Activated CD4-positive, alpha-beta T cell treated with anti-CD3 and anti-CD28 coated beads for 48 hours (primary cell): ENCODE measurements at regions not wholly inside any gene's neighbourhood (a gene's known extent, or its start where the extent isn't known, plus 50 kb on each side); places are given as distances from the start of the nearest gene placed in this dataset.
"Not testable (repeated sequence)": the region's sequence is repeated elsewhere in the genome, so short reads cannot be mapped to it uniquely, and the experiment has no call there.

Source experiments
- DNase-seq: peaks from one replicate; pipeline ENCODE4 v3.0.0-alpha.2; 2020

- DNase-seq, result no peak
Observed at GRCh38 chr12:131530422-131530821, 180.5 kb upstream of the SFSWAP start.

DNA sequence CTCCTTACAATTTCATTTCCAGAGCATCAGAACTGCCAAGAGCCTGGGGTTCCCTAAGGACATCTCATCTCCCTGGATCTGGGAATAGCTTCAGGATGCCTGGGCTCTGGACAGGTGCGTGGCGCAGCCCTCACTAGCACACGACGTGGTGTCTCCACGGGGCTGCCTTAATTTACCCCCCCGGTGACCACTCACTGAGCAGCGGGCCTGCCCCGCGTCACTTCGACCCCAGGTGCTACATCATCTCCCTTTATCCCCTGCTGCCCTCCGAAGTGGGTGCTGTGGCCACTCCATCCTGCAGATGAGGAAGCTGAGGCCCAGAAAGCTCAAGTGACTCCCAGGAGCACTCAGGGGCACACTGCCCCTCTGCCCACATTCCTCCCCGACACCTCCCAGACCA is 177.8 kb upstream of the SFSWAP start:
- DNase-seq, result no peak

- DNase-seq, result no peak
Observed at GRCh38 chr12:131535779-131536178, 175.1 kb upstream of the SFSWAP start.

DNA sequence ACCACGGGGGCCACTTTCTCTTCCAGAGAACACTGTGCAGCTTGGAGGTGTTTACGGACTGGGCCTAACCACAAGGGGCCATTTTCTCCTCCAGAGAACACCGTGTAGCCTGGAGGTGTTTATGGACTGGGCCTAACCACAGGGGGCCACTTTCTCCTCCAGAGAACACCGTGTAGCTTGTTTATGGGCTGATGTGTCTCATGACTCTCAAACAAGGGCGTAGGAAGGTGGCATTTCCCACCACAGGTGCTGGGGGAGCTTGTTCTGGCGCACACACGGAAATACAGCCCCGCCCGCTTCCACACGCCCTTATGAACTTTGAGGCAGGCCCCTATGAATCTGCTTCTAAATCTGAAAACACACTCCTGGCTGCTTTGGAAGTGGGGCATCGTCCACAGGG is 174.6 kb upstream of the SFSWAP start:
- peak; percentile 55 for DNase-seq

DNA sequence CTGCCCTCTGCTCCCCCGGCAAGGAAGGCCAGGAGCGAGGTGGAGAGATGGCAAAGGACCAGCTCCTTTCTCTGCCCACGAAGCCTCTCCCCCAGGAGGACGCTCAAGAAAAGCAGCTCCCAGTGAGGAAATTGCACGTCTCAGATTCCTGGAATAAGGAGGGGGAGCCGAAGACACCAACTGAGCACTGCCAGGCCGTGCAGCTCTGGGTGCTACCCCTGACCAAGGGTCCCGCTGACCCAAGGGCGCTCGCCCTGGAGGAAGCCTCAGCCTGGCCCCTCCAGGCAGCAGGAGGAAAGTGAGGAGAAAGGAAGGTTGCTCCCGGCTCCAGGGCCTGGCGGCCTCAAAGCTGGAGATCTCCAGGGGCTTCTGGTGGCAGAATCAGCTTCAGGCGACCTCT is 174.1 kb upstream of the SFSWAP start:
- no peak for DNase-seq

GRCh38 chr12:131537267-131537958 is 173.5 kb upstream of the SFSWAP start:
- DNase-seq, result no peak

GRCh38 chr12:131539381-131539780 is 171.5 kb upstream of the SFSWAP start:
- no peak for DNase-seq

DNA sequence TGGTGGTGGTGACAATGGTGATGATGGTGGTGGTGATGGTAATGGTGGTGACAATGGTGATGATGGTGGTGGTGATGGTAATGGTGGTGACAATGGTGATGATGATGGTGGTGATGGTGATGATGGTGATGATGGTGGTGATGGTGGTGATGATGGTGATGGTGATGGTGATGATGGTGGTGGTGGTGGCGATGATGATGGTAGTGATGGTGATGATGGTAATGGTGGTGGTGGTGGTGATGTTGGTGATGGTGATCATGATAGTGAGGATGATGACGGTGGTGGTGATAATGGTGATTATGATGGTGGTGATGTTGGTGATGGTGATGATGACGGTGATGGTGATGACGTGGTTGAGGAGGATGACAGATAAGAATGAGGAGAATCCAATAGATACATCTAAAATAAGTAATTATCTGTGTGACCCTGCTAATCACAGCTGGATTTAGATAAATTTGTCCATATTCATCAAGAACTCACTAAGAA is 170.7 kb upstream of the SFSWAP start:
- DNase-seq, result no peak

- DNase-seq, result not testable (repeated sequence)
Observed at GRCh38 chr12:131541512-131541911, 169.4 kb upstream of the SFSWAP start.

GRCh38 chr12:131542351-131542750 is 168.5 kb upstream of the SFSWAP start:
- DNase-seq, result no peak

GRCh38 chr12:131543040-131543439 is 167.8 kb upstream of the SFSWAP start:
- no peak for DNase-seq

GRCh38 chr12:131547555-131547954 is 163.3 kb upstream of the SFSWAP start:
- no peak for DNase-seq

- no peak for DNase-seq
Observed at GRCh38 chr12:131550121-131550520, 160.8 kb upstream of the SFSWAP start.

DNA sequence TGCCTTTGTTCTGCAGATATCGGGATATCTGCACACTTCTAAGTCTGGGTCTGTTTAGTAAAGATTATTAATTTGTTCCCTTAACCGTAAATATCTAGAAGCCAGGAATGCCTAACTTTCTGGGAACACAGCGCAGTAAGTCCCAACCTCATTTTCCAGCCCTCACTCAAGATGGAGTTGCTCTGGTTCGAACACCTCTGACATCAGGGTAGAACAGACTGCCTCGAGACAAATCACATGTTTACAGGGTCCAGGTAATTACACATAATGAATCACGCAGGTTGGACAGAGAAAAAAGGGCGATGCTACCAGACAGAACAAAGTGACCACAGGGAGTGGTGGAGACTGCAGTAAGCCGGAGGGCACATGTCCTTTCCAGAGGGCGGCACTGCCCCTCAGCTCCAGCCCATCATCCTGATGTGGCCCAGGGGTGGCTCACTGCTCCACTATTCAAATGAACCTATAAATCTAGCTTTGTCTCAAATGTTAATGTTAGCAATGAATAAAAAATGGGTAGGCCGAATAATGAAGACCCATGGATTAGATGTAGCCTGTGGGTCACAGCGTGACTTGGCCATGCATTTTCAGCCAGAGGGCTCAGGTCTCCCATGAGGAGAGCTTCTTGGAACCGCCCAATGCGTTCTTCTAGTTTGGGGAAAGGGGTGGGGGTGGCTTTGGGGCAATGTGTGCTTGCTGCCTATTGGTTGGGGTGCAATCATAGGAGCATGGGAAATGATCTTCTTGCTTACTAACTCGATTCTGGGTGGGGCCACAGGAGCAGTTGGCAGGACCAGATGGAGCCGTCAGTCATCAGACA is 159.0 kb upstream of the SFSWAP start:
- no peak for DNase-seq

- DNase-seq, result no peak
Observed at GRCh38 chr12:131552492-131552863, 158.4 kb upstream of the SFSWAP start.

GRCh38 chr12:131553096-131553777 is 157.7 kb upstream of the SFSWAP start:
- DNase-seq, result no peak

DNA sequence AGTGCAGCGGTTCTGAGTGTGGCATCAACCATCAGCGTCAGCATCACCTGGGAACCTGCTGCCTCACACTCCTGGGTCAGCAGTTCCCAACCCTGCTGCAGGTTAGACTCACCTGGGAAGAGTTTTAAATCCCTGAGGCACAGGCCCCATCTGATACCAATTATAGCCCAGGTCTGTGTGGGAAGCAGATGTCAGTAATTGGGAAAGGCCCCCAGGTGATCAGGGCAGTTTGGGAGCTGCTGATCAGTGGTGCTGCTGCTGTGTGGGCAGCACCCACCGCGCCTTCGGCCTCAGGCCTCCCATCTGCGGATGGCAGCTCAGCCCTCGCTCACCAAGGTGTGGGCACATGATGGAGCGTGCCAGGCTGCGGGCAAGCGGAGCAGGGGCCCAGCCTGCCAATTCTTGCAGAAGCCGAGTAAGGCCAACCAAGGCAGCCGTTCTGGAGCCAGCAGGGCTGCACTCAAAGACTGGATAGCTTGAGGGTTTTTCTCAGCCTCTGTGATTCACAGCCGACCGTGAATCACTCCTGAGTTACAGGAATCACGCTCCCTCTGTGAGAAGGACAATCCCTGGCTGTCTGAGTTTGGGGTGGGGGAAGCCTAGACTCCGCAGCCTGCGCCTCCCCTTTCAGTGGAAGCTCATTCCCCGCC is 155.6 kb upstream of the SFSWAP start:
- DNase-seq, result no peak

GRCh38 chr12:131555866-131556265 is 155.0 kb upstream of the SFSWAP start:
- no peak for DNase-seq

GRCh38 chr12:131557078-131557709 is 153.7 kb upstream of the SFSWAP start:
- no peak for DNase-seq

DNA sequence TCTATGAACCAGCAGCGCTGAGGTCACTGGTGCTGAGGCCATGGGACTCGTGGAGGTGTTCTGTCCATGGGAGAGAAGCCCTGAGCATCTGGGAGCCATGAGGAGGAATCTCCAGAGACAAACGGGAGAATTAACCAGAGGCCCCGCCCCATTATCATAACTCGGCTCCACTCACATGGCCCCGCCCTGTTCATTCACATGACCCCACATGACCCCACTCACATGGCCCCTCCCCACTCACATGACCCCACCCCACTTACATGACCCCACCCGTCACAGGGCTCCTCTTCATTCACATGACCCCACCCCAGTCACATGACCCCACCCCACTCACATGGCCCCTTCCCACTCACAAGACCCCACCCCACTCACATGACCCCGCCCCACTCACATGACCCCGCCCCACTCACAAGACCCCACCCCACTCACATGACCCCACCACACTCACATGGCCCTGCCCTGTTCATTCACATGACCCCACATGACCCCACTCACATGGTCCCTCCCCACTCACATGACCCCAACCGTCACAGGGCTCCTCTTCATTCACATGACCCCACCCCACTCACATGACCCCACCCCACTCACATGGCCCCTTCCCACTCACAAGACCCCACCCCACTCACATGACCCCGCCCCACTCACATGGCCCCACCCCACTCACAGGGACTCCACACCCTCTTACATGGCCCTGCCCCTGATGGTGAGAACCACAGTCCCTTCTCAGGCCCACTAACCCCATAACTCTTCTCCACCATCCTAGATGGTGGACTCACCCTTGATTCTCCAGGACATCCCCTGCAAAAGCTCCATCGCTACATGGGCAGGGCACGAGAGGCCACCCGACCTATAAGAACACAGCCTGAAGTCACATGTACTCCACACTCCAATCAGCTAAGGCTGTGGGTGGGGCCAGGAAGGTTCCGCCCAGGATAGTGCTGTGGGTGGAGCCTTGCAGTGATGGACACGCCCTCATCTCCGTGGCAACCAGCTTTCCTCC is 151.1 kb upstream of the SFSWAP start:
- peak; percentile 15 for DNase-seq

- DNase-seq, result no peak
Observed at GRCh38 chr12:131561051-131561450, 149.8 kb upstream of the SFSWAP start.
